B cell (primary cell): ENCODE measurements at regions not wholly inside any gene's neighbourhood (a gene's known extent, or its start where the extent isn't known, plus 50 kb on each side); places are given as distances from the start of the nearest gene placed in this dataset.
"Not testable (repeated sequence)": the region's sequence is repeated elsewhere in the genome, so short reads cannot be mapped to it uniquely, and the experiment has no call there.

Experiments
- ATAC-seq: fragments of 200-7000 bp; cut with Tn5 transposase; one replicate; pipeline ENCODE4 v1.10.0; 2021; ENCODE audit warnings: low read depth, mild to moderate bottlenecking, moderate number of reproducible peaks, moderate library complexity
- CTCF ChIA-PET: fragments of 350-600 bp; sonication (Branson Sonifier 250); formaldehyde crosslinking; loops from one replicate; lab custom pipeline; 2021; ENCODE audit warnings: antibody characterized with exemption, inconsistent platforms; lab: Charles Lee
- POLR2A ChIA-PET: fragments of 350-600 bp; sonication (Branson Sonifier 250); formaldehyde crosslinking; loops from one replicate; lab custom pipeline; 2021; ENCODE audit warnings: antibody characterized with exemption; lab: Charles Lee
- DNase-seq: peaks from one replicate; pipeline ENCODE4 v3.0.0; 2013
- H2AFZ ChIP-seq: 2 replicates; pipeline ENCODE4 v1.6.1; 2012; ENCODE audit warnings: mild to moderate bottlenecking, low read depth, low read length; ENCODE audit not compliant: insufficient read depth, poor library complexity, severe bottlenecking
- H3K27ac ChIP-seq, 2 donors: 1 replicate in 1 of 2; 2 replicates in 1 of 2; pipeline ENCODE4 v1.5.1; 2012 to 2013; ENCODE audit warnings: low read length in 2 of 2, mild to moderate bottlenecking in 2 of 2, moderate library complexity in 1 of 2
- H3K27me3 ChIP-seq, 4 experiments: fragments of 200-600 bp in 1 of 4; sonication (generic) in 1 of 4; replicated peaks in 1 of 4; 1 replicate in 2 of 4; 2 replicates in 2 of 4; pipeline versions ENCODE4 v1.6.1 to v1.7.0; 2013 to 2016; ENCODE audit warnings: low read length in 3 of 4, mild to moderate bottlenecking in 2 of 4, mixed read lengths in 1 of 4, moderate library complexity in 1 of 4; ENCODE audit not compliant: insufficient read depth in 4 of 4, control insufficient read depth in 3 of 4; ENCODE audit errors: control extremely low read depth in 1 of 4
- H3K36me3 ChIP-seq, 2 experiments: replicated peaks in 1 of 2; 1 replicate in 1 of 2; 2 replicates in 1 of 2; pipeline versions ENCODE4 v1.6.1 to v1.7.1; 2013; ENCODE audit warnings: low read length in 1 of 2; ENCODE audit not compliant: insufficient read depth in 2 of 2, control insufficient read depth in 1 of 2; ENCODE audit errors: control extremely low read depth in 1 of 2, extremely low read depth in 1 of 2
- H3K4me1 ChIP-seq, 2 donors: fragments of 200-600 bp in 1 of 2; sonication (generic) in 1 of 2; 1 replicate in 1 of 2; 2 replicates in 1 of 2; pipeline versions ENCODE4 v1.5.1 to v1.6.1; 2013 to 2017; ENCODE audit warnings: low read length in 2 of 2; ENCODE audit not compliant: control insufficient read depth in 2 of 2, insufficient read depth in 2 of 2
- H3K4me2 ChIP-seq: replicated peaks from 2 replicates; pipeline ENCODE3; 2012; ENCODE audit warnings: mild to moderate bottlenecking, low read depth, low read length; ENCODE audit not compliant: poor library complexity, severe bottlenecking
- H3K4me3 ChIP-seq, 5 experiments: fragments of 200-600 bp in 1 of 5; sonication (generic) in 1 of 5; 1 replicate in 3 of 5; 2 replicates in 2 of 5; pipeline versions ENCODE4 v1.5.1 to v1.7.0; 2011 to 2016; ENCODE audit warnings: low read length in 4 of 5, mild to moderate bottlenecking in 4 of 5, low read depth in 2 of 5, control low read depth in 1 of 5, moderate library complexity in 1 of 5; ENCODE audit not compliant: insufficient read depth in 1 of 5; ENCODE audit errors: control extremely low read depth in 1 of 5, extremely low read depth in 1 of 5
- H3K79me2 ChIP-seq: fragments of 200-600 bp; sonication (generic); one replicate; pipeline ENCODE4 v1.6.0; 2016; ENCODE audit warnings: low read length; ENCODE audit not compliant: control insufficient read depth, insufficient read depth
- H3K9ac ChIP-seq: fragments of 200-600 bp; sonication (generic); 2 replicates; pipeline ENCODE4 v1.6.1; 2017; ENCODE audit warnings: mild to moderate bottlenecking, low read length, moderate library complexity
- H3K9me3 ChIP-seq, 3 donors: one replicate each; pipeline versions ENCODE4 v1.6.1 to v1.7.1; 2013; ENCODE audit warnings: low read length in 2 of 3; ENCODE audit not compliant: control insufficient read depth in 2 of 3, insufficient read depth in 1 of 3; ENCODE audit errors: control extremely low read depth in 1 of 3
- H4K20me1 ChIP-seq: 2 replicates; pipeline ENCODE4 v1.6.0; 2012; ENCODE audit warnings: mild to moderate bottlenecking, low read length; ENCODE audit not compliant: insufficient read depth, control insufficient read depth, poor library complexity, severe bottlenecking
- H3K27ac Mint-ChIP-seq: one replicate; pipeline ENCODE4 v1.8.0; 2021; ENCODE audit warnings: mixed read lengths
- H3K27me3 Mint-ChIP-seq: one replicate; pipeline ENCODE4 v1.8.0; 2021; ENCODE audit warnings: mixed read lengths
- H3K4me1 Mint-ChIP-seq: one replicate; pipeline ENCODE4 v1.8.0; 2021; ENCODE audit warnings: mixed read lengths
- H3K4me3 Mint-ChIP-seq: one replicate; pipeline ENCODE4 v1.8.0; 2021; ENCODE audit warnings: mixed read lengths
- H3K9me3 Mint-ChIP-seq: one replicate; pipeline ENCODE4 v1.8.0; 2022; ENCODE audit warnings: mixed read lengths; ENCODE audit not compliant: insufficient read depth
- CTCF ChIP-seq: fragments of 200-600 bp; IDR thresholded peaks from one replicate; pipeline ENCODE4 v1.8.0; 2022; ENCODE audit warnings: antibody characterized with exemption, mild to moderate bottlenecking
- EZH2 ChIP-seq: IDR thresholded peaks from 2 replicates; pipeline ENCODE4 v1.6.1; 2012; ENCODE audit warnings: borderline replicate concordance, low read depth, mild to moderate bottlenecking, moderate library complexity, low read length; ENCODE audit not compliant: insufficient read depth, poor library complexity, severe bottlenecking
- WGBS: methylation state at CpG from one replicate; pipeline ENCODE4 v1.1.5; 2013; ENCODE audit warnings: missing lambda C conversion rate; ENCODE audit not compliant: insufficient coverage; 5-methylcytosine and 5-hydroxymethylcytosine counted together
- intact Hi-C: fragments of 100-400 bp; cut with micrococcal nuclease; formaldehyde crosslinking; loops from one replicate; pipeline ENCODE4 v1.10.0; 2022

DNA sequence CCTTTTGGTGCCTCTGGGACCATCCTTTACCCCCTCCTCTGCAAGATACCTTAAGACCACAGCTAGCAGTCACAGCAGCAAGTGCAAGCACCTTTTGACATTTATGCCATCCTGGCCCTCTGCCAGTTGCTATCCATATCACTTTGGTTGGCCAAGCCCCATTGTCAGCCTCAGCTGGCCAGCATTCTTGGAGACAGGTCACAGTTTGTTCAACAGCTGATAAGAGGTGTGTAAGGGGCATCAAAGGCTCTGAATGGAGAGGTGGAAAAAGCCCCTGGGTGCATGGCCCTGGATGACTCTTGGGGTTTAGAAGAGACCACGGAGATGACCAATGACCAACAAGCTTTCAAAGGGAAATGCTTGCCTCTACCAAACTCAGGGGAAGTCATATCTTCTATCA lies 133.6 kb upstream of the MAMLD1 start:
- Histone ChIP-seq H3K27me3 (no peaks in the 10 kb centered on the region), H3K4me2 (no peak overlapping the region), H3K9ac (no peak overlapping the region), H3K36me3 (no peaks in the 10 kb centered on the region), H3K9me3 (no peaks in the 10 kb centered on the region), H2AFZ (no peak overlapping the region), H4K20me1 (no peaks in the 10 kb centered on the region), H3K4me3 (no peak overlapping the region), H3K79me2 (no peaks in the 10 kb centered on the region), H3K27ac (no peak overlapping the region), H3K4me1 (no peaks in the 10 kb centered on the region)
- no peaks in the 10 kb centered on the region for H3K9me3 Mint-ChIP-seq
- intact Hi-C loops, result no loop called here
- TF ChIP-seq CTCF (no peak), EZH2 (no peak)
- WGBS, result 60% methylated on average over 1 of the region's 1 CpG
- ATAC-seq (no peak), DNase-seq (no peak)
- no peaks in the 10 kb centered on the region for H3K4me1 Mint-ChIP-seq
- ChIA-PET POLR2A (no interaction called here), CTCF (no interaction called here)
- H3K27ac Mint-ChIP-seq, result no peak overlapping the region
- no peaks in the 10 kb centered on the region for H3K27me3 Mint-ChIP-seq
- no peak overlapping the region for H3K4me3 Mint-ChIP-seq

- CTCF ChIA-PET, H3K27ac ChIP-seq, H3K9me3 ChIP-seq, H3K4me3 Mint-ChIP-seq, H3K4me3 ChIP-seq, H3K4me1 ChIP-seq, H2AFZ ChIP-seq, H3K36me3 ChIP-seq, H3K27ac Mint-ChIP-seq, ATAC-seq, H3K4me1 Mint-ChIP-seq, H3K9ac ChIP-seq, POLR2A ChIA-PET, H4K20me1 ChIP-seq, intact Hi-C loops, DNase-seq, H3K79me2 ChIP-seq, H3K27me3 Mint-ChIP-seq, H3K27me3 ChIP-seq, H3K4me2 ChIP-seq, H3K9me3 Mint-ChIP-seq: not testable (repeated sequence)
- no CpG with 5 or more reads among the region's 6 CpGs for WGBS
Measured at GRCh38 chrX:150230952-150231351, 132.2 kb upstream of the MAMLD1 start.

- H3K4me3 ChIP-seq, POLR2A ChIA-PET, H2AFZ ChIP-seq, H3K36me3 ChIP-seq, H3K79me2 ChIP-seq, H3K9me3 ChIP-seq, intact Hi-C loops, H3K27me3 ChIP-seq, H4K20me1 ChIP-seq, H3K9ac ChIP-seq, H3K4me3 Mint-ChIP-seq, ATAC-seq, H3K9me3 Mint-ChIP-seq, H3K27ac ChIP-seq, H3K27ac Mint-ChIP-seq, H3K4me2 ChIP-seq, H3K27me3 Mint-ChIP-seq, DNase-seq, H3K4me1 Mint-ChIP-seq, CTCF ChIA-PET, H3K4me1 ChIP-seq: not testable (repeated sequence)
- 73% methylated on average over 2 of the region's 6 CpGs for WGBS
Measured at GRCh38 chrX:150231368-150231767, 131.7 kb upstream of the MAMLD1 start.
